C4-2B (cell line): ENCODE measurements at regions not wholly inside any gene's neighbourhood (a gene's known extent, or its start where the extent isn't known, plus 50 kb on each side); places are given as distances from the start of the nearest gene placed in this dataset.

Experiments used
- H3K27ac ChIP-seq: fragments of 450-650 bp; 2 replicates; pipeline ENCODE4 v1.5.1; 2017
- ZFX ChIP-seq: fragments of 450-650 bp; IDR thresholded peaks from 2 replicates; pipeline ENCODE4 v1.6.1; 2017
- TF ChIP-seq, protein P1 (sequence below): fragments of 450-650 bp; conservative IDR thresholded peaks from 2 replicates; pipeline ENCODE4 v1.5.1; 2017; ENCODE audit warnings: mild to moderate bottlenecking

DNA sequence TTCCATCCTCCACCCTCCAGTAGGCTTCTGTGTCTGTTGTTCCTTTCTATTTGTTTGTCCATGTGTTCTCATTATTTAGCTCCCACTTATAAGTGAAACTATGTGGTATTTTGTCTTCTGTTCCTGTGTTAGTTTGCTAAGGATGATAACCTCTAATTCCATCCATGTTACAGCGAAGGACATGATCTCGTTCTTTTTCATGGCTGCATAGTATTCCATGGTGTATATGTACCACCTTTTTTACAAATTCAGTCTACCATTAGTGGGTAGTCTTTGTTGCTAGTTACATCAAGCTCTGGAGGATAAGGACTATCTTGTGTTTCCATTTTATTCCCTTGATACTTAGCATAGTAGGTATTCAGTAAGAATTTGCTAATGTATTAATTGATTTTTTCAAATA is 664.2 kb upstream of the FAT3 start:
- no peak overlapping the region for H3K27ac ChIP-seq
- TF ChIP-seq ZFX: no peak
- TF ChIP-seq, protein P1, sequence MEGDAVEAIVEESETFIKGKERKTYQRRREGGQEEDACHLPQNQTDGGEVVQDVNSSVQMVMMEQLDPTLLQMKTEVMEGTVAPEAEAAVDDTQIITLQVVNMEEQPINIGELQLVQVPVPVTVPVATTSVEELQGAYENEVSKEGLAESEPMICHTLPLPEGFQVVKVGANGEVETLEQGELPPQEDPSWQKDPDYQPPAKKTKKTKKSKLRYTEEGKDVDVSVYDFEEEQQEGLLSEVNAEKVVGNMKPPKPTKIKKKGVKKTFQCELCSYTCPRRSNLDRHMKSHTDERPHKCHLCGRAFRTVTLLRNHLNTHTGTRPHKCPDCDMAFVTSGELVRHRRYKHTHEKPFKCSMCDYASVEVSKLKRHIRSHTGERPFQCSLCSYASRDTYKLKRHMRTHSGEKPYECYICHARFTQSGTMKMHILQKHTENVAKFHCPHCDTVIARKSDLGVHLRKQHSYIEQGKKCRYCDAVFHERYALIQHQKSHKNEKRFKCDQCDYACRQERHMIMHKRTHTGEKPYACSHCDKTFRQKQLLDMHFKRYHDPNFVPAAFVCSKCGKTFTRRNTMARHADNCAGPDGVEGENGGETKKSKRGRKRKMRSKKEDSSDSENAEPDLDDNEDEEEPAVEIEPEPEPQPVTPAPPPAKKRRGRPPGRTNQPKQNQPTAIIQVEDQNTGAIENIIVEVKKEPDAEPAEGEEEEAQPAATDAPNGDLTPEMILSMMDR: no peak

DNA sequence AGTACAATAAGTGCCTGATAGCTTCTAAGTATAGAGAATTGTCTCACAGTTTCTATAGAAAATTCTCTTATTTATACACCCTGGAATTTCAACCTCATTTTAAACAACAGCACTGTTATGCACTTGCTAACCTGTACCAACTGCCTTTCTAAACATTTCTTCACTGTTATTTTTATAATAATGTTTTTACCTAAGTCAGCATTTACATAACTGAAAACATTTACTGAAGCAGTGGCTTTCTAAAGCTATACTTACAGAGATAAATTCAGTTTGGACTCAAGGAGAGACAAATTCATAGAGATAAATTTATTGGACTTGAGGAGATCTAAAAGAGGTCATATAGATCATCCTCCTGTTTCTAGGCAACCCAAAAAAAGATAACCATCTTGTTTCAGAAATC is 686.6 kb upstream of the FAT3 start:
- H3K27ac ChIP-seq: no peak overlapping the region
- TF ChIP-seq, protein P1: no peak
- TF ChIP-seq ZFX: no peak

DNA sequence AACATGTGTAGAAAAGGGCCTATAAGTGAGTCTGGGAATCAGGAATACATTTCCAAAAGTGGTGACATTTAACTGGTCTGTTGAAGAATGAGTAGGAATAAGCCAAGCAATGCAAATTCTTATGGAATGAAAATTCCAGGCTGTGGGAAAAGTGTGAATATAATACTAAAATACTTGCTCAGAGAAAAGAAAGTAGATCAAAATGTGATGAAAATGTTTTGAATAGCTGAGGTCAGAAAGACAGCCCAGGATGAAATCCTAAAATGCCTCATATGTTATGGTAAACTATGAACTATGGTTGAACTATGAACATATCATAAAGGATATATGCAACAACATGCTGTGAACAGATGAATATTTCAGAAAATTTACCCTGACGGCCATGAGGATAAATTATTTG is 688.3 kb upstream of the FAT3 start:
- TF ChIP-seq, protein P1: no peak

DNA sequence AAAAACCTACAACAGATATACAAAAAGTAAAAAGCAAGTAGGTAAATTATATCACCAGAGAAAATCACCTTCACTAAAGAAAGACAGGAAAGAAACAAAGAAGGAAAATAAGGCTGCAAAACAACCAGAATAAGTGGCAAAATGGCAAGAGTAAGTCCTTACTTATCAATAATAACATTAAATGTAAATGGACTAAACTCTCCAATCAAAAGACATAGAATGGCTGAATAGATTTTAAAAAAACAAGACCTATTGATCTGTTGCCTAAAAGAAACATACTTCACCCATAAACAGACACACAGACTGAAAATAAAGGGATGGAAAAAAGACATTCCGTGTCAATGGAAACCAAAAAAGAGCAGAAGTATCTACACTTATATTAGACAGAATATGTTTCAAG is 695.7 kb upstream of the FAT3 start:
- TF ChIP-seq ZFX: no peak
- TF ChIP-seq, protein P1: no peak
- H3K27ac ChIP-seq: no peak overlapping the region

More for the DNA sequence above, 688.3 kb upstream of the FAT3 start:
- H3K27ac ChIP-seq: no peak overlapping the region

DNA sequence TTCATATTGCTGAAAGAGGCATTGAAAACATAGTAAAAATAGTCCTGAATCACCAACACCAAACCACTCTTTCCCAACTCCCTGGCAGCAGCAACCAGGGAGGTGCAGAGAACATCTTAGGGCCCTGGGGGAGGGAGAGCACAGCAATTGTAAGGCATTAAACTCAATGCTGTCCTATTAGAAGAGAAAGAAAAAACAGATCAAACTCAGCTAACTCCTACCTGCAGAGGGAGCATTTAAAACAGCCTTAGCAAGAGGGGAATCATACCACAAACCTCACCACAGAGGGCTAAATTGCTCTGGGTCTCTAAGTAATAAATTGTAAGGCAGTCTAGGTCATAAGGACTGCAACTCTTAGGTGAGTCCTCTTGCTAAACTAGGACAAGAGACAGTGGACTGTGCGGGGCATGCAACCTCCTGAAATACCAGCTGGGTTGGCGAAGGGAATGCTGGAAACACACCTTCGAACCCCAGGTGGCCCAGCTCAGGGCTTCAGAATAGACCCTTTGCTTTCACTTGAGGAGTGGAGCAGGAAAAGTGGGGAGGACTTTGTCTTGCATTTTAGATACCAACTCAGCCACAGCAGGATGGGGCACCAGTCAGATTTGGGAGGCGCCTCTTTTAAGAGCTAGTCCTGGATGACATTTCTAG is 697.1 kb upstream of the FAT3 start:
- TF ChIP-seq, protein P1: no peak; the same call in 1 of the 2 replicates
- no peak for TF ChIP-seq ZFX
- H3K27ac ChIP-seq: no peak overlapping the region

DNA sequence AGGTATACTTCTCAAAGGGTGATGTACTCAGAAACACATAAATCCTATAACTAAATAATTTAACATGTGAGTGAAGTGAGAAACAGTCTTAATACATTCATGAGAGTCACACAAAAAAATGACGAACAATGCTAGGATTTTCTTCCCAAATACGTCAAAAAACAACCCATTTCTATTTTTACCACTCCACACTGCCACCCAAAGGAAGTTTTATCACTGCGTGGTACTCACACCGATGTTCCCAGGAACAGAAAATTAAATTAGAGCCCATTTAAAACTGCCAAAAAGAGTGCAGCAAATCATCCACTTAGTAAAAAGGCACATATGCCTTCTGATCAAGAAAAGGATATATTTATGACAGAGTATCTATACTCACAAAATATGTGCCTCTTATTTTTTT is 710.9 kb upstream of the FAT3 start:
- TF ChIP-seq, protein P1: peak; percentile 34
- no peak for TF ChIP-seq ZFX
- no peak overlapping the region for H3K27ac ChIP-seq

DNA sequence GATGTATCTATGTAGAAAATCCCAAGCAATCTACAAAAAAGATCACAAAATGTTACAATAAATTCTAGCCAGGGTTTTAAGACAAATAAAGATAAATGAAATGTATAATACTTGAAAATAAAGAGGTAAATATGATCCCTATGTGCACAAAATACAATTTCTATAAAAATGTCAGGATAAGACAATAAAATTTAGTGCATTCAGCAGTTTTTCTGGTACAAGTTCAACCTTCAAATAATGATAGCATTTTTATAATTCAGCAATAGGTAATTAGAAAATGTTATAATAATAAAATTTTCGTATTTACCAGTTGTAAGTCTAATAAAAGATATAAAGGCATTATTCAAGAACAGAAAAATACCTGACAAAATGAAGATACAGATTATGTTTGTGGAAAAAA is 726.8 kb upstream of the FAT3 start:
- H3K27ac ChIP-seq: no peak overlapping the region
- TF ChIP-seq, protein P1: no peak
- no peak for TF ChIP-seq ZFX
